GM12878 (cell line): ENCODE measurements at regions not wholly inside any gene's neighbourhood (a gene's known extent, or its start where the extent isn't known, plus 50 kb on each side); places are given as distances from the start of the nearest gene placed in this dataset.

Experiments
- ATAC-seq: fragments of 200-7000 bp; cut with Tn5 transposase; 3 replicates; pipeline ENCODE4 v1.9.1; 2020; ENCODE audit warnings: mild to moderate bottlenecking, moderate library complexity
- BruUV-seq: library from RNA; stranded (reverse); fragments of 400-500 nt; replicated peaks from 2 replicates; lab custom pipeline; 2021; lab: Mats Ljungman, UMichigan
- CTCF ChIA-PET: fragments of 300-600 bp; sonication (Branson Sonifier 250); formaldehyde crosslinking; extraction: SDS; loops from one replicate; lab custom pipeline; 2021; ENCODE audit warnings: inconsistent platforms; lab: Yijun Ruan, JAX
- POLR2A ChIA-PET: fragments of 350-600 bp; formaldehyde crosslinking; extraction: SDS; loops from one replicate; lab custom pipeline; 2021; ENCODE audit warnings: inconsistent platforms; lab: Charles Lee
- RAD21 ChIA-PET: fragments of 300-600 bp; sonication (Branson Sonifier 250); formaldehyde crosslinking; loops from one replicate; lab custom pipeline; 2023; ENCODE audit warnings: antibody characterized with exemption; ENCODE audit not compliant: unreplicated experiment; lab: Charles Lee
- SMC1A ChIA-PET: fragments of 300-600 bp; sonication (Branson Sonifier 250); formaldehyde crosslinking; loops from one replicate; lab custom pipeline; 2023; ENCODE audit not compliant: unreplicated experiment, uncharacterized antibody; lab: Charles Lee
- DNase-seq: peaks from one replicate; pipeline ENCODE4 v3.0.0-alpha.2; 2011; ENCODE audit warnings: low read depth, low spot score
- FAIRE-seq: peaks from 3 replicates; lab custom pipeline; 2011; peaks lifted over from hg19 to GRCh38; lab: Jason Lieb, UNC
- H2AFZ ChIP-seq: 2 replicates; pipeline ENCODE4 v1.6.0; 2011; ENCODE audit warnings: low read depth, low read length, control low read depth; ENCODE audit not compliant: control insufficient read depth
- H3K27ac ChIP-seq: 2 replicates; pipeline ENCODE4 v1.5.1; 2011; ENCODE audit warnings: control low read depth; ENCODE audit not compliant: control insufficient read depth, insufficient read depth
- H3K27me3 ChIP-seq, 2 experiments: replicated peaks in 1 of 2; 2 replicates each; pipeline versions ENCODE4 v1.6.0 to v1.6.1; 2011; ENCODE audit warnings: low read length in 1 of 2; ENCODE audit not compliant: control insufficient read depth in 2 of 2, insufficient read depth in 2 of 2
- H3K36me3 ChIP-seq, 2 experiments: 2 replicates each; pipeline ENCODE4 v1.5.1; 2011; ENCODE audit warnings: low read length in 1 of 2; ENCODE audit not compliant: control insufficient read depth in 2 of 2, insufficient read depth in 2 of 2
- H3K4me1 ChIP-seq: 2 replicates; pipeline ENCODE4 v1.6.1; 2011; ENCODE audit warnings: mild to moderate bottlenecking, low read length, moderate library complexity, mixed read lengths; ENCODE audit not compliant: control insufficient read depth, insufficient read depth
- H3K4me2 ChIP-seq: 2 replicates; pipeline ENCODE4 v1.6.0; 2011; ENCODE audit warnings: control low read depth; ENCODE audit not compliant: control insufficient read depth, insufficient read depth
- H3K4me3 ChIP-seq: fragments of 200-600 bp; sonication (generic); 2 replicates; pipeline ENCODE4 v1.5.1; 2016
- H3K79me2 ChIP-seq: 2 replicates; pipeline ENCODE4 v1.6.0; 2011; ENCODE audit warnings: low read length; ENCODE audit not compliant: control insufficient read depth, insufficient read depth
- H3K9ac ChIP-seq: 2 replicates; pipeline ENCODE4 v1.8.0; 2011; ENCODE audit warnings: low read length, control low read depth, mixed read lengths; ENCODE audit not compliant: control insufficient read depth, insufficient read depth
- H3K9me3 ChIP-seq: replicated peaks from 3 replicates; pipeline ENCODE4 v1.5.1; 2011; ENCODE audit warnings: mild to moderate bottlenecking, low read length; ENCODE audit not compliant: control insufficient read depth, insufficient read depth
- H4K20me1 ChIP-seq: 2 replicates; pipeline ENCODE4 v1.6.0; 2011; ENCODE audit not compliant: control insufficient read depth, insufficient read depth
- ASH2L ChIP-seq: fragments of 300-600, 200-600 bp; sonication (generic); IDR thresholded peaks from 2 replicates; pipeline ENCODE4 v1.6.1; 2017; ENCODE audit warnings: low read depth, mild to moderate bottlenecking, borderline replicate concordance
- E2F8 ChIP-seq: fragments of 450-650 bp; IDR thresholded peaks from 2 replicates; pipeline ENCODE4 v1.6.1; 2018; ENCODE audit warnings: mild to moderate bottlenecking, low read depth, moderate library complexity; ENCODE audit not compliant: partially characterized antibody
- GATAD2B ChIP-seq: fragments of 450-650 bp; conservative IDR thresholded peaks from 2 replicates; pipeline ENCODE4 v1.6.1; 2017; ENCODE audit warnings: low read depth, mild to moderate bottlenecking, moderate library complexity
- HCFC1 ChIP-seq: fragments of 150-350 bp; IDR thresholded peaks from 2 replicates; pipeline ENCODE4 v1.6.1; 2014; ENCODE audit warnings: low read length
- IRF4 ChIP-seq: IDR thresholded peaks from 2 replicates; pipeline ENCODE4 v1.6.1; 2011; ENCODE audit warnings: low read depth, low read length
- NFXL1 ChIP-seq: fragments of 450-650 bp; IDR thresholded peaks from 2 replicates; pipeline ENCODE4 v1.6.1; 2017; ENCODE audit warnings: antibody characterized with exemption, mild to moderate bottlenecking, borderline replicate concordance
- NR2C1 ChIP-seq: fragments of 450-650 bp; IDR thresholded peaks from 2 replicates; pipeline ENCODE4 v1.6.1; 2017; ENCODE audit warnings: antibody characterized with exemption, mild to moderate bottlenecking, moderate library complexity
- NR2F1 ChIP-seq: fragments of 450-650 bp; conservative IDR thresholded peaks from 2 replicates; pipeline ENCODE4 v1.6.1; 2017; ENCODE audit warnings: mild to moderate bottlenecking
- PKNOX1 ChIP-seq: fragments of 450-650 bp; IDR thresholded peaks from 2 replicates; pipeline ENCODE4 v1.6.1; 2016; ENCODE audit warnings: mild to moderate bottlenecking
- PML ChIP-seq: IDR thresholded peaks from 2 replicates; pipeline ENCODE4 v1.6.1; 2012; ENCODE audit warnings: low read length, inconsistent platforms
- RB1 ChIP-seq: fragments of 450-650 bp; formaldehyde crosslinking; IDR thresholded peaks from 2 replicates; pipeline ENCODE4 v1.6.1; 2017; ENCODE audit warnings: mild to moderate bottlenecking, borderline replicate concordance
- SP1 ChIP-seq: IDR thresholded peaks from one replicate; pipeline ENCODE4 v1.6.1; 2011; ENCODE audit warnings: low read depth, low read length
- TARDBP ChIP-seq: IDR thresholded peaks from 2 replicates; pipeline ENCODE4 v1.6.1; 2016; ENCODE audit warnings: borderline replicate concordance
- ZNF274 ChIP-seq: IDR thresholded peaks from one replicate; pipeline ENCODE4 v1.8.0; 2011; ENCODE audit not compliant: insufficient read length, insufficient read depth
- ZNF592 ChIP-seq: fragments of 450-650 bp; IDR thresholded peaks from 2 replicates; pipeline ENCODE4 v1.6.1; 2017; ENCODE audit warnings: mild to moderate bottlenecking, moderate library complexity
- ZNF622 ChIP-seq: fragments of 450-650 bp; IDR thresholded peaks from 2 replicates; pipeline ENCODE4 v1.6.1; 2017; ENCODE audit warnings: mild to moderate bottlenecking, inconsistent platforms
- WGBS: methylation state at CpG from one replicate; pipeline ENCODE4 v1.1.6; 2016; ENCODE audit warnings: low lambda C conversion rate; ENCODE audit not compliant: insufficient replicate concordance, insufficient coverage; ENCODE audit errors: missing lambda C conversion rate; 5-methylcytosine and 5-hydroxymethylcytosine counted together
- in situ Hi-C: fragments of 300-500 bp; cut with MboI; formaldehyde crosslinking; loops from 9 replicates; pipeline ENCODE4 v1.14.3; 2018; ENCODE audit warnings: mixed read lengths
- intact Hi-C: fragments of 100-400 bp; cut with micrococcal nuclease; formaldehyde crosslinking; loops from one replicate; pipeline ENCODE4 v1.14.2; 2022; ENCODE audit not compliant: unreplicated experiment

GRCh38 chr3:171531716-171532115, 71.5 kb upstream of the TNIK start:
- SMC1A ChIA-PET, result no interaction called here
- WGBS, result 50% methylated on average over 2 of the region's 2 CpGs
- RAD21 ChIA-PET, result no interaction called here
- H3K4me1 ChIP-seq, result no peaks in the 10 kb centered on the region
- H3K27me3 ChIP-seq, result no peaks in the 10 kb centered on the region
- intact Hi-C loops, result no loop called here
- ATAC-seq (no peak), DNase-seq (no peak), FAIRE-seq (no peak)
- no peaks in the 10 kb centered on the region for H3K36me3 ChIP-seq
- POLR2A ChIA-PET, result no interaction called here
- in situ Hi-C loops, result no loop called here
- H3K9me3 ChIP-seq, result no peaks in the 10 kb centered on the region
- no peaks in the 10 kb centered on the region for H3K79me2 ChIP-seq
- H4K20me1 ChIP-seq, result no peaks in the 10 kb centered on the region
- H3K4me3 ChIP-seq, result no peak overlapping the region
- no peak overlapping the region for H3K4me2 ChIP-seq
- BruUV-seq, result no TSS peak
- no peak overlapping the region for H2AFZ ChIP-seq
- CTCF ChIA-PET, result no interaction called here
- no peak overlapping the region for H3K9ac ChIP-seq
- H3K27ac ChIP-seq, result no peak overlapping the region
- TF ChIP-seq RB1, result no peak
- no peak for TF ChIP-seq ASH2L
- no peak for TF ChIP-seq NR2F1
- TF ChIP-seq PKNOX1, result no peak
- no peak for TF ChIP-seq E2F8
- TF ChIP-seq NFXL1, result no peak
- no peak for TF ChIP-seq HCFC1
- TF ChIP-seq ZNF592, result no peak
- no peak for TF ChIP-seq SP1
- TF ChIP-seq TARDBP, result no peak
- no peak for TF ChIP-seq NR2C1
- TF ChIP-seq ZNF622, result no peak
- no peak for TF ChIP-seq ZNF274
- no peak for TF ChIP-seq GATAD2B
- no peak for TF ChIP-seq IRF4
- no peak for TF ChIP-seq PML
